Cardiac septum (tissue), 1 donor: ENCODE measurements at regions not wholly inside any gene's neighbourhood (a gene's known extent, or its start where the extent isn't known, plus 50 kb on each side); places are given as distances from the start of the nearest gene placed in this dataset. TPM values are rescaled to one million over a fixed set of nuclear protein-coding genes. Genes with fewer than 3 reads are reported as not detected.
"Not testable (repeated sequence)": the region's sequence is repeated elsewhere in the genome, so short reads cannot be mapped to it uniquely, and the experiment has no call there.

Experiments used
- DNase-seq: peaks from one replicate; pipeline ENCODE4 v3.0.0-alpha.2; 2020; ENCODE audit warnings: low spot score
- intact Hi-C: fragments of 100-400 bp; cut with DNase I; formaldehyde crosslinking; loops from one replicate; pipeline ENCODE4 v1.14.0; 2022
- microRNA-seq: library from miRNA; unstranded; fragments of <30 nt; microRNA quantifications from one replicate; pipeline ENCODE4 v1.2.0, GENCODE V29; 2020
- donor health status: DM: no; HTN: no; CAD: no.

- intact Hi-C loops: not testable (repeated sequence)
Observed at GRCh38 chrX:73905749-73906374, 53.3 kb upstream of the XIST start.

GRCh38 chrX:73903941-73904340 lies 51.4 kb upstream of the XIST start:
- DNase-seq: no peak
- intact Hi-C loops: no loop called here

More at GRCh38 chrX:73905749-73906374, 53.3 kb upstream of the XIST start:
- DNase-seq: not testable (repeated sequence)

Small RNAs in the stretch of these regions (microRNA-seq; reads per million reads assigned to microRNA genes)
- not detected for gene MIR374B
- not detected for gene MIR374C
- gene MIR421: 161 reads per million, percentile 63 among the genes with 10 or more reads in this experiment
